ENCODE measurements at regions not wholly inside any gene's neighbourhood (a gene's known extent, or its start where the extent isn't known, plus 50 kb on each side); places are given as distances from the start of the nearest gene placed in this dataset.

GRCh38 chr2:239724194-239724849, 300.8 kb downstream of the NDUFA10 start:
- H3K4me2 ChIP-seq (ENCODE audit: insufficient read depth, low read length) = no peak overlapping the region
- no peaks in the 10 kb centered on the region for H3K36me3 ChIP-seq (ENCODE audit: control insufficient read depth in 2 of 2, extremely low read depth in 1 of 2, insufficient read depth in 2 of 2, low read length in 2 of 2)
- no TSS peak for BruUV-seq (replicated peaks)
- H3K9me3 ChIP-seq (replicated peaks; ENCODE audit: control insufficient read depth, insufficient read depth, low read length) = no peaks in the 10 kb centered on the region
- no peak overlapping the region for H2AFZ ChIP-seq (ENCODE audit: low read depth, low read length)
- H4K20me1 ChIP-seq (replicated peaks; ENCODE audit: control insufficient read depth, extremely low read depth, insufficient read depth, low read length) = no peaks in the 10 kb centered on the region
- H3K79me2 ChIP-seq (ENCODE audit: control insufficient read depth, insufficient read depth, low read length) = no peaks in the 10 kb centered on the region
- H3K9me1 ChIP-seq (replicated peaks; ENCODE audit: control insufficient read depth, extremely low read depth, insufficient read depth, low read length) = no peaks in the 10 kb centered on the region
- no peak overlapping the region for H3K9ac ChIP-seq (replicated peaks; ENCODE audit: extremely low read depth, insufficient read depth, low read length)
- no peak overlapping the region for H3K27ac ChIP-seq (ENCODE audit: insufficient read depth, low read depth, low read length)
- dilution Hi-C loops (cut with MboI; ENCODE audit: extremely low pct_ligation_motif_present, low sequenced_read_pairs) = no loop called here
- TF ChIP-seq FOS (IDR thresholded peaks at IDR 0.05; ENCODE audit: borderline replicate concordance, insufficient read depth, low read length) (no peak), CTCF (IDR thresholded peaks at IDR 0.05; ENCODE audit: extremely low read depth in 1 of 2, insufficient read depth in 1 of 2, low read depth in 1 of 2, low read length in 2 of 2) (no peak), EZH2 (IDR thresholded peaks at IDR 0.05; ENCODE audit: borderline replicate concordance, low read depth, low read length, severe bottlenecking) (no peak), JUN (IDR thresholded peaks at IDR 0.05; ENCODE audit: borderline replicate concordance, insufficient read depth, insufficient read length, low read depth) (no peak), POLR2AphosphoS5 (IDR thresholded peaks at IDR 0.05; ENCODE audit: insufficient read depth, low read depth, low read length) (no peak)
- no peaks in the 10 kb centered on the region for H3K27me3 ChIP-seq (ENCODE audit: control insufficient read depth in 2 of 2, insufficient read depth in 2 of 2, low read length in 2 of 2)
- no peaks in the 10 kb centered on the region for H3K4me1 ChIP-seq (ENCODE audit: control insufficient read depth, extremely low read depth, insufficient read depth, low read length)
- DNase-seq (ENCODE audit: low read depth, low spot score) (no peak), FAIRE-seq (no peak)
- no peak overlapping the region for H3K4me3 ChIP-seq (replicated peaks in 1 of 3; ENCODE audit: insufficient read depth in 1 of 3, low read depth in 1 of 3, low read length in 3 of 3)
- intact Hi-C loops (cut with micrococcal nuclease) = no loop called here
- CTCF ChIA-PET = no interaction called here
- POLR2A ChIA-PET = no interaction called here
